Right lobe of liver (tissue), 4 donors: ENCODE measurements at regions not wholly inside any gene's neighbourhood (a gene's known extent, or its start where the extent isn't known, plus 50 kb on each side); places are given as distances from the start of the nearest gene placed in this dataset.

Experiments
- POLR2A ChIP-seq: fragments of 450-650 bp; IDR thresholded peaks from one replicate; pipeline ENCODE4 v1.6.1; 2017; ENCODE audit warnings: antibody characterized with exemption, mild to moderate bottlenecking
- TF ChIP-seq, protein P1 (sequence below), 4 donors: fragments of 200-600 bp in 3 of 4; fragments of 450-650 bp in 1 of 4; IDR thresholded peaks; one replicate each; pipeline versions ENCODE4 v1.5.1 to v1.8.0; 2016 to 2022; ENCODE audit warnings: antibody characterized with exemption in 4 of 4, mild to moderate bottlenecking in 2 of 4
- donor health status: DM: no; HTN: no; CAD: no.
- donor health status: DM: no; HTN: no; CAD: no.
- donor health status: DM: no; HTN: yes; CAD: no.

DNA sequence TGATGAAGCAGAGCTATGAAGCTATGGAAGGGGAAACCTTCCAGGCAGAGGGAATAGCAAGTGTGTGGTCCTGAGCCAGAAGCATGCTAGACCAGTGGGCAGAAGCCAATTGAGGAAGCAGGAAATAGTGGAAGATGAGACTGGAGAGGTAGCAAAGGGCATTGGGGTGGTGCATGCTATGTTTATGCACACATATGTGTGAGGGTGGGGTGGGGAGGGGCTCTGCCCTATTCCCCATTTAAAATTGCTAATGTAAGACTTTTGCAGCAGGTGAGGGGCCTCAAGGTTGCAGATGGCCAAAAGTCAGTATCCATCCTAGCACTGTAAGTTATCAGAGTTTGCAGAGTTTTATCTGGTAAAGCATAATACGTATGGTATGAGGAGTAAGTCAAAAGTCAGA, 626.6 kb upstream of the KIRREL3 start:
- TF ChIP-seq, protein P1, sequence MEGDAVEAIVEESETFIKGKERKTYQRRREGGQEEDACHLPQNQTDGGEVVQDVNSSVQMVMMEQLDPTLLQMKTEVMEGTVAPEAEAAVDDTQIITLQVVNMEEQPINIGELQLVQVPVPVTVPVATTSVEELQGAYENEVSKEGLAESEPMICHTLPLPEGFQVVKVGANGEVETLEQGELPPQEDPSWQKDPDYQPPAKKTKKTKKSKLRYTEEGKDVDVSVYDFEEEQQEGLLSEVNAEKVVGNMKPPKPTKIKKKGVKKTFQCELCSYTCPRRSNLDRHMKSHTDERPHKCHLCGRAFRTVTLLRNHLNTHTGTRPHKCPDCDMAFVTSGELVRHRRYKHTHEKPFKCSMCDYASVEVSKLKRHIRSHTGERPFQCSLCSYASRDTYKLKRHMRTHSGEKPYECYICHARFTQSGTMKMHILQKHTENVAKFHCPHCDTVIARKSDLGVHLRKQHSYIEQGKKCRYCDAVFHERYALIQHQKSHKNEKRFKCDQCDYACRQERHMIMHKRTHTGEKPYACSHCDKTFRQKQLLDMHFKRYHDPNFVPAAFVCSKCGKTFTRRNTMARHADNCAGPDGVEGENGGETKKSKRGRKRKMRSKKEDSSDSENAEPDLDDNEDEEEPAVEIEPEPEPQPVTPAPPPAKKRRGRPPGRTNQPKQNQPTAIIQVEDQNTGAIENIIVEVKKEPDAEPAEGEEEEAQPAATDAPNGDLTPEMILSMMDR (IDR thresholded peaks at IDR 0.05) = no peak
- TF ChIP-seq POLR2A = no peak
